Tibial nerve (tissue), 3 donors: ENCODE measurements at regions not wholly inside any gene's neighbourhood (a gene's known extent, or its start where the extent isn't known, plus 50 kb on each side); places are given as distances from the start of the nearest gene placed in this dataset.

Source experiments
- POLR2A ChIP-seq, 2 donors: fragments of 450-650 bp; IDR thresholded peaks; one replicate each; pipeline ENCODE4 v1.6.1; 2017; ENCODE audit warnings: antibody characterized with exemption in 2 of 2, mild to moderate bottlenecking in 2 of 2, moderate library complexity in 2 of 2
- TF ChIP-seq, protein P1 (sequence below), 5 experiments: fragments of 200-600 bp in 3 of 5; fragments of 450-650 bp in 2 of 5; sonication (generic) in 3 of 5; IDR thresholded peaks; one replicate each; pipeline ENCODE4 v1.5.1; 2016 to 2019; ENCODE audit warnings: antibody characterized with exemption in 5 of 5, mild to moderate bottlenecking in 3 of 5, moderate library complexity in 2 of 5

DNA sequence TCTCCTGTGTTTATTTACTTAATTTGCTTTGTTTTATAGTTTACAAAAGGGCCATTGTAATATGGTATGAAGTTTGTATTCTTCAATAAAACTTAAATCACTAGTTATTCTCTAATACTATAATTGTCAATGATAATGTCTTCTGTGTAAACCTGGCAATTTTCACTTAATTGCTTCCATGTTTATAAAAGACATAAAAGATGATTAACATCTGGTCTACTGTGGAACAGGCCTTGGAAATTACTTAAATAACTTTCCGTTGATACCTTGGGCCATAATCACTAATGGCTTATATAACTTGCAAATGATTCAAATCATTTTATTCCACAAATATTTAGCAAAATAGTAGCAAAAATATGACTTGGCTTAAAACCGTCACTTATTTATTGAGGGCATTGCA is 743.8 kb downstream of the DSC3 start:
- TF ChIP-seq, protein P1, sequence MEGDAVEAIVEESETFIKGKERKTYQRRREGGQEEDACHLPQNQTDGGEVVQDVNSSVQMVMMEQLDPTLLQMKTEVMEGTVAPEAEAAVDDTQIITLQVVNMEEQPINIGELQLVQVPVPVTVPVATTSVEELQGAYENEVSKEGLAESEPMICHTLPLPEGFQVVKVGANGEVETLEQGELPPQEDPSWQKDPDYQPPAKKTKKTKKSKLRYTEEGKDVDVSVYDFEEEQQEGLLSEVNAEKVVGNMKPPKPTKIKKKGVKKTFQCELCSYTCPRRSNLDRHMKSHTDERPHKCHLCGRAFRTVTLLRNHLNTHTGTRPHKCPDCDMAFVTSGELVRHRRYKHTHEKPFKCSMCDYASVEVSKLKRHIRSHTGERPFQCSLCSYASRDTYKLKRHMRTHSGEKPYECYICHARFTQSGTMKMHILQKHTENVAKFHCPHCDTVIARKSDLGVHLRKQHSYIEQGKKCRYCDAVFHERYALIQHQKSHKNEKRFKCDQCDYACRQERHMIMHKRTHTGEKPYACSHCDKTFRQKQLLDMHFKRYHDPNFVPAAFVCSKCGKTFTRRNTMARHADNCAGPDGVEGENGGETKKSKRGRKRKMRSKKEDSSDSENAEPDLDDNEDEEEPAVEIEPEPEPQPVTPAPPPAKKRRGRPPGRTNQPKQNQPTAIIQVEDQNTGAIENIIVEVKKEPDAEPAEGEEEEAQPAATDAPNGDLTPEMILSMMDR (IDR thresholded peaks at IDR 0.05): no peak
- no peak for TF ChIP-seq POLR2A (IDR thresholded peaks at IDR 0.05)
